Left ventricle myocardium inferior (tissue), 1 donor: ENCODE measurements at regions not wholly inside any gene's neighbourhood (a gene's known extent, or its start where the extent isn't known, plus 50 kb on each side); places are given as distances from the start of the nearest gene placed in this dataset.

Experiments
- DNase-seq: peaks from one replicate; pipeline ENCODE4 v3.0.0-alpha.2; 2020
- H3K27ac ChIP-seq: fragments of 200-600 bp; replicated peaks from 2 replicates; pipeline ENCODE4 v1.8.0; 2021
- H3K27me3 ChIP-seq: fragments of 200-600 bp; 2 replicates; pipeline ENCODE4 v1.8.0; 2021; ENCODE audit warnings: low read depth
- H3K36me3 ChIP-seq: fragments of 200-600 bp; 2 replicates; pipeline ENCODE4 v1.8.0; 2021
- H3K4me1 ChIP-seq: fragments of 200-600 bp; 2 replicates; pipeline ENCODE4 v1.8.0; 2021
- H3K4me3 ChIP-seq: fragments of 200-600 bp; 2 replicates; pipeline ENCODE4 v1.8.0; 2021; ENCODE audit warnings: mild to moderate bottlenecking, moderate library complexity
- H3K9me3 ChIP-seq: fragments of 200-600 bp; replicated peaks from 2 replicates; pipeline ENCODE4 v1.8.0; 2021
- intact Hi-C: fragments of 100-400 bp; cut with micrococcal nuclease; formaldehyde crosslinking; loops from one replicate; pipeline ENCODE4 v1.11.0; 2022
- TF ChIP-seq, protein P1 (sequence below): fragments of 200-600 bp; IDR thresholded peaks from 2 replicates; pipeline ENCODE4 v1.8.0; 2021; ENCODE audit warnings: antibody characterized with exemption, mild to moderate bottlenecking, borderline replicate concordance
- donor health status: DM: no; HTN: yes; CAD: no; lungs with severe emphysema.

GRCh38 chr3:127472506-127472905, 118.0 kb downstream of the TPRA1 start:
- Histone ChIP-seq H3K27ac (no peak overlapping the region), H3K4me3 (no peak overlapping the region), H3K4me1 (no peaks in the 10 kb centered on the region), H3K27me3 (peaks cover 30% of the 10 kb centered on the region), H3K36me3 (no peaks in the 10 kb centered on the region), H3K9me3 (no peaks in the 10 kb centered on the region)
- DNase-seq = no peak
- intact Hi-C loops = no loop called here
- TF ChIP-seq, protein P1, sequence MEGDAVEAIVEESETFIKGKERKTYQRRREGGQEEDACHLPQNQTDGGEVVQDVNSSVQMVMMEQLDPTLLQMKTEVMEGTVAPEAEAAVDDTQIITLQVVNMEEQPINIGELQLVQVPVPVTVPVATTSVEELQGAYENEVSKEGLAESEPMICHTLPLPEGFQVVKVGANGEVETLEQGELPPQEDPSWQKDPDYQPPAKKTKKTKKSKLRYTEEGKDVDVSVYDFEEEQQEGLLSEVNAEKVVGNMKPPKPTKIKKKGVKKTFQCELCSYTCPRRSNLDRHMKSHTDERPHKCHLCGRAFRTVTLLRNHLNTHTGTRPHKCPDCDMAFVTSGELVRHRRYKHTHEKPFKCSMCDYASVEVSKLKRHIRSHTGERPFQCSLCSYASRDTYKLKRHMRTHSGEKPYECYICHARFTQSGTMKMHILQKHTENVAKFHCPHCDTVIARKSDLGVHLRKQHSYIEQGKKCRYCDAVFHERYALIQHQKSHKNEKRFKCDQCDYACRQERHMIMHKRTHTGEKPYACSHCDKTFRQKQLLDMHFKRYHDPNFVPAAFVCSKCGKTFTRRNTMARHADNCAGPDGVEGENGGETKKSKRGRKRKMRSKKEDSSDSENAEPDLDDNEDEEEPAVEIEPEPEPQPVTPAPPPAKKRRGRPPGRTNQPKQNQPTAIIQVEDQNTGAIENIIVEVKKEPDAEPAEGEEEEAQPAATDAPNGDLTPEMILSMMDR = no peak

GRCh38 chr3:127471142-127471541, 119.4 kb downstream of the TPRA1 start:
- H3K9me3 ChIP-seq = no peaks in the 10 kb centered on the region
- no peak for DNase-seq
- H3K4me1 ChIP-seq = no peaks in the 10 kb centered on the region
- H3K36me3 ChIP-seq = no peaks in the 10 kb centered on the region
- intact Hi-C loops = no loop called here
- peaks cover 41% of the 10 kb centered on the region for H3K27me3 ChIP-seq
- H3K4me3 ChIP-seq = no peak overlapping the region
- H3K27ac ChIP-seq = no peak overlapping the region
- TF ChIP-seq, protein P1 = no peak

DNA sequence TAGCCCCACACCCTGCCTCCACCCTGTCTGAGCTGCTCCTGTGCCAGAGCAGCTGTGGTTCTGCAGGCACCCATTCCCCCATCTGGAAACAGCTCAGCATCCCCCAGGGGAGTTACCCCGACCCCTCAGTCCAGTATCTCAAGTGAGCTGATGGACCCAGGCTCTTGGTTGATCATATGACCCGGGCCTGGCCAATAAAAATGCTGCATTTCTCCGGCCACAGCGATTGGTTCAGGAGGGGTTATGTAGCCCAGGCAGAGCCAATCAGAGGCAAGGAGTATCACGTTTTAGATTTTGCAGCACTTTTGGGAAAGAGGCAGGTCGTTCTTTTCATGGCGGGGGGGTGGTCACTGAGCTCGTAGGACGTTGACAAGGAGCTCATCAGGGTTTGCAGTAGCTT, 120.8 kb downstream of the TPRA1 start:
- intact Hi-C loops = no loop called here
- H3K4me3 ChIP-seq = no peak overlapping the region
- DNase-seq = no peak

GRCh38 chr3:127467391-127467790, 123.1 kb downstream of the TPRA1 start:
- peaks cover 29% of the 10 kb centered on the region for H3K27me3 ChIP-seq
- H3K4me3 ChIP-seq = no peak overlapping the region
- intact Hi-C loops = no loop called here
- H3K9me3 ChIP-seq = no peaks in the 10 kb centered on the region
- H3K4me1 ChIP-seq = no peaks in the 10 kb centered on the region
- no peak overlapping the region for H3K27ac ChIP-seq
- no peaks in the 10 kb centered on the region for H3K36me3 ChIP-seq
- DNase-seq = no peak
- TF ChIP-seq, protein P1 = no peak

More for the DNA sequence above, 120.8 kb downstream of the TPRA1 start:
- no peak overlapping the region for H3K27ac ChIP-seq
- H3K36me3 ChIP-seq = no peaks in the 10 kb centered on the region
- peaks cover 39% of the 10 kb centered on the region for H3K27me3 ChIP-seq
- no peaks in the 10 kb centered on the region for H3K4me1 ChIP-seq
- TF ChIP-seq, protein P1 = no peak
- no peaks in the 10 kb centered on the region for H3K9me3 ChIP-seq

DNA sequence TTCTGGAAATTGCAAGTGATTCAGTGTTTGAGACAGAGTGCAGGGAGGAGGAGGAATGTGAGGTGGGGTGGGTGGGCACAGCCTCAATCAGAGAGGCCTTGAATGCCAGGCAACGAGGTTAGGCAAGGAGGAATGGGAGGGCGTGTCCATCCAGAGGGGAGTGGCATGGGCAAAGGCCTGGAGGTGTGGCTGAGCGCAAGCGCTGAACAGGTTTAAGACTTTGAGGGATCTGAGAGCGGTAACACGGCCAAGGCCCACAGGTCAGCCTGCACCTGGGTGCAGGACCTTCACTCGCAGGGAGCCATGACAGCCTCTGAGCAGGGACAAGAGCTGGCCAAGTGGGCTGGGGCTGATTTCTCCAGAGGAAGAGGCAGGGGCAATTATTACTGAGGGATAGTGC, 125.9 kb downstream of the TPRA1 start:
- H3K9me3 ChIP-seq = no peaks in the 10 kb centered on the region
- TF ChIP-seq, protein P1 = no peak
- H3K4me1 ChIP-seq = no peaks in the 10 kb centered on the region
- intact Hi-C loops = no loop called here
- H3K36me3 ChIP-seq = no peaks in the 10 kb centered on the region
- no peak overlapping the region for H3K4me3 ChIP-seq
- H3K27ac ChIP-seq = no peak overlapping the region
- DNase-seq = no peak
- peaks cover 47% of the 10 kb centered on the region for H3K27me3 ChIP-seq
